H1 (cell line): ENCODE measurements at regions not wholly inside any gene's neighbourhood (a gene's known extent, or its start where the extent isn't known, plus 50 kb on each side); places are given as distances from the start of the nearest gene placed in this dataset.

Experiments used
- YY1 ChIP-seq: IDR thresholded peaks from 2 replicates; pipeline ENCODE4 v1.6.1; 2011; ENCODE audit warnings: low read depth, mild to moderate bottlenecking, low read length
- TF ChIP-seq, protein P1 (sequence below): IDR thresholded peaks from 2 replicates; pipeline ENCODE4 v1.6.1; 2012; ENCODE audit warnings: low read length, inconsistent platforms

DNA sequence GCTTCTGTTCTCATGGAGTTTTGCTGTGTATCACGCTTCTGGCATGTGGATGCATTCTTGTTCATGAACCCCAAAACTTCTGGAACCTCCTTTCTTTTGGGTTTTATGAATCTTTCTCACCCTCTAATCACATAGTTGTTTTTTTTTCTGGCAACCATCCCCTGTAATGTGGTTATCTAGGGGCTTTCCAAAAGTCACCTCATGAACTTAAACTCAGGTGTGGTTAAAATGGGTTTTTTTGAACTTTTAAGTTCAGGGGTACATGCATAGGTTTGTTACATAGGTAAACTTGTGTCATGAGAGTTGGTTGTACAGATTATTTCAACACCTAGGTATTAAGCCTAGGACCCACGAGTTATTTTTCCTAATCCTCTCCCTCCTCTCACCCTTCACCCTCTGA, 1099.4 kb upstream of the SLIT2 start (continued):
- TF ChIP-seq, protein P1, sequence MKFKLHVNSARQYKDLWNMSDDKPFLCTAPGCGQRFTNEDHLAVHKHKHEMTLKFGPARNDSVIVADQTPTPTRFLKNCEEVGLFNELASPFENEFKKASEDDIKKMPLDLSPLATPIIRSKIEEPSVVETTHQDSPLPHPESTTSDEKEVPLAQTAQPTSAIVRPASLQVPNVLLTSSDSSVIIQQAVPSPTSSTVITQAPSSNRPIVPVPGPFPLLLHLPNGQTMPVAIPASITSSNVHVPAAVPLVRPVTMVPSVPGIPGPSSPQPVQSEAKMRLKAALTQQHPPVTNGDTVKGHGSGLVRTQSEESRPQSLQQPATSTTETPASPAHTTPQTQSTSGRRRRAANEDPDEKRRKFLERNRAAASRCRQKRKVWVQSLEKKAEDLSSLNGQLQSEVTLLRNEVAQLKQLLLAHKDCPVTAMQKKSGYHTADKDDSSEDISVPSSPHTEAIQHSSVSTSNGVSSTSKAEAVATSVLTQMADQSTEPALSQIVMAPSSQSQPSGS: no peak
- TF ChIP-seq YY1: no peak
